CD4-positive, alpha-beta T cell (primary cell): ENCODE measurements at regions not wholly inside any gene's neighbourhood (a gene's known extent, or its start where the extent isn't known, plus 50 kb on each side); places are given as distances from the start of the nearest gene placed in this dataset.

ENCODE experiments used
- ATAC-seq: fragments of 200-7000 bp; cut with Tn5 transposase; one replicate; pipeline ENCODE4 v1.10.0; 2022; ENCODE audit warnings: mild to moderate bottlenecking; ENCODE audit not compliant: poor library complexity
- CTCF ChIA-PET: fragments of 350-600 bp; sonication (Branson Sonifier 250); formaldehyde crosslinking; loops from one replicate; lab custom pipeline; 2021; ENCODE audit warnings: antibody characterized with exemption, inconsistent platforms; lab: Charles Lee
- POLR2A ChIA-PET: fragments of 350-600 bp; sonication (Branson Sonifier 250); formaldehyde crosslinking; loops from one replicate; lab custom pipeline; 2021; ENCODE audit warnings: antibody characterized with exemption, inconsistent platforms; lab: Charles Lee
- DNase-seq, 14 experiments: peaks; one replicate each; pipeline ENCODE4 v3.0.0-alpha.2; 2013 to 2020; ENCODE audit warnings: mixed read lengths in 2 of 14
- H3K27ac ChIP-seq, 2 donors: one replicate each; pipeline versions ENCODE4 v1.5.1 to v1.7.0; 2013; ENCODE audit warnings: low read length in 2 of 2, low read depth in 1 of 2, mild to moderate bottlenecking in 1 of 2
- H3K27me3 ChIP-seq, 2 experiments: 1 replicate in 1 of 2; 2 replicates in 1 of 2; pipeline versions ENCODE4 v1.6.1 to v1.7.0; 2013; ENCODE audit warnings: low read length in 2 of 2, control low read depth in 1 of 2, mild to moderate bottlenecking in 1 of 2, moderate library complexity in 1 of 2; ENCODE audit not compliant: insufficient read depth in 2 of 2, control insufficient read depth in 1 of 2
- H3K36me3 ChIP-seq: one replicate; pipeline ENCODE4 v1.6.1; 2013; ENCODE audit warnings: low read length, control low read depth; ENCODE audit not compliant: insufficient read depth
- H3K4me1 ChIP-seq: one replicate; pipeline ENCODE4 v1.6.1; 2013; ENCODE audit warnings: low read length, control low read depth; ENCODE audit not compliant: insufficient read depth
- H3K4me3 ChIP-seq: one replicate; pipeline ENCODE4 v1.5.1; 2013; ENCODE audit warnings: mild to moderate bottlenecking, low read length, moderate library complexity
- H3K9me3 ChIP-seq, 2 experiments: 1 replicate in 1 of 2; 2 replicates in 1 of 2; pipeline versions ENCODE4 v1.6.1 to v1.7.0; 2013; ENCODE audit warnings: low read length in 2 of 2, mild to moderate bottlenecking in 2 of 2, control low read depth in 1 of 2, moderate library complexity in 1 of 2; ENCODE audit not compliant: control insufficient read depth in 1 of 2, insufficient read depth in 1 of 2
- H3K27ac Mint-ChIP-seq: one replicate; pipeline ENCODE4 v1.8.0; 2020; ENCODE audit warnings: mixed read lengths
- H3K27me3 Mint-ChIP-seq: one replicate; pipeline ENCODE4 v1.8.0; 2021; ENCODE audit warnings: mixed read lengths
- H3K36me3 Mint-ChIP-seq: one replicate; pipeline ENCODE4 v1.8.0; 2021; ENCODE audit warnings: low read depth, mixed read lengths
- H3K4me1 Mint-ChIP-seq: one replicate; pipeline ENCODE4 v1.8.0; 2021; ENCODE audit warnings: low read depth, mixed read lengths
- H3K4me3 Mint-ChIP-seq: one replicate; pipeline ENCODE4 v1.8.0; 2020; ENCODE audit warnings: mild to moderate bottlenecking, mixed read lengths
- H3K9me3 Mint-ChIP-seq: one replicate; pipeline ENCODE4 v1.8.0; 2020; ENCODE audit warnings: mixed read lengths
- intact Hi-C, 2 experiments: fragments of 100-400 bp; cut with DNase I in 1 of 2; cut with micrococcal nuclease in 1 of 2; formaldehyde crosslinking; loops; one replicate each; pipeline versions ENCODE4 v1.15.1 to v1.9.0; 2023 to 2025; cut with DNase I, micrococcal nuclease
- TF ChIP-seq, protein P1 (sequence below): fragments of 200-600 bp; IDR thresholded peaks from one replicate; pipeline ENCODE4 v1.8.0; 2022; ENCODE audit warnings: antibody characterized with exemption, mild to moderate bottlenecking

DNA sequence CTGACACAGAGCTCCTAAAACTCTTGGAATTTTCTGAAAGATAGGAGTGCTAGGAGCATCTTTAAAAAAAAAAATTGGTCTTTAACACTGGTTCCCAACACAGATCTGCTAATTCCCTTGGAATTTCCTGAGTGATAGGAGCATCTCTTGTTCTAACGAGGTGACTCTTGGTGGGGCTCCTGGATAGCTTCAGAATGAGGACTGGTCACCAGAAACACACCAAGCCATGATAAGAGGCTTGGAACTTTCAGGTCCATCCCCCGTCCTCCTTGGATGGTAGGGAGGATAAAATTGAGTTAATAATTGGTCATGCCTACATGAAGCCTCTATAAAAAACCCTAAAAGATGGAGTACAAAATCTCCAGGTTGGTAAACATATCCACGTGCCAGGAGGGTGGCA, 64.5 kb upstream of the LDLRAD3 start:
- Histone ChIP-seq H3K4me3 (no peak overlapping the region), H3K9me3 (peaks cover 0 to 3% of the 10 kb centered on the region in 2 experiments), H3K36me3 (no peaks in the 10 kb centered on the region), H3K4me1 (no peaks in the 10 kb centered on the region), H3K27ac (no peak overlapping the region), H3K27me3 (peaks cover 0 to 2% of the 10 kb centered on the region in 2 experiments)
- Mint-ChIP-seq H3K4me1 (no peaks in the 10 kb centered on the region), H3K9me3 (no peaks in the 10 kb centered on the region), H3K36me3 (no peaks in the 10 kb centered on the region), H3K4me3 (no peak overlapping the region), H3K27me3 (peaks cover 29% of the 10 kb centered on the region), H3K27ac (no peak overlapping the region)
- CTCF ChIA-PET = no interaction called here
- DNase-seq (no peak), ATAC-seq (no peak)
- intact Hi-C loops = no loop called here
- POLR2A ChIA-PET = no interaction called here
- TF ChIP-seq, protein P1, sequence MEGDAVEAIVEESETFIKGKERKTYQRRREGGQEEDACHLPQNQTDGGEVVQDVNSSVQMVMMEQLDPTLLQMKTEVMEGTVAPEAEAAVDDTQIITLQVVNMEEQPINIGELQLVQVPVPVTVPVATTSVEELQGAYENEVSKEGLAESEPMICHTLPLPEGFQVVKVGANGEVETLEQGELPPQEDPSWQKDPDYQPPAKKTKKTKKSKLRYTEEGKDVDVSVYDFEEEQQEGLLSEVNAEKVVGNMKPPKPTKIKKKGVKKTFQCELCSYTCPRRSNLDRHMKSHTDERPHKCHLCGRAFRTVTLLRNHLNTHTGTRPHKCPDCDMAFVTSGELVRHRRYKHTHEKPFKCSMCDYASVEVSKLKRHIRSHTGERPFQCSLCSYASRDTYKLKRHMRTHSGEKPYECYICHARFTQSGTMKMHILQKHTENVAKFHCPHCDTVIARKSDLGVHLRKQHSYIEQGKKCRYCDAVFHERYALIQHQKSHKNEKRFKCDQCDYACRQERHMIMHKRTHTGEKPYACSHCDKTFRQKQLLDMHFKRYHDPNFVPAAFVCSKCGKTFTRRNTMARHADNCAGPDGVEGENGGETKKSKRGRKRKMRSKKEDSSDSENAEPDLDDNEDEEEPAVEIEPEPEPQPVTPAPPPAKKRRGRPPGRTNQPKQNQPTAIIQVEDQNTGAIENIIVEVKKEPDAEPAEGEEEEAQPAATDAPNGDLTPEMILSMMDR = no peak

DNA sequence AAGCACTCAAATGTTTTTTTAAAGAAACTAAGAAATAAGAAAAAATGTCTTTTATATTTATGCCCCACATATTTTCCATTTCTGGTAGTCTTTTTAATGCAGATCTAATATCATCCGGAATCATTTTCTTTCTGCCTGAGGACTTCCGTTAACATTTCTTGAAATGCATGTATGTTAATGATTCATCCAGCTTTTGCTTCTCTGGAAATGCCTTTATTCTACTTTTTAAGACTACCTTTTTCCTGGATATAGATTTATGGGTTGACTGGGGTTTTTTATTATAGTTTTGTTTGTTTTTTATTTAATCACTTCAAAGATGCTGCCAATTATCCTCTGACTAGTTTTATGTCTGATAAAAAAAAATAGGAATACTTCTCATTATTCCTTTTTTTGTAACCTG, 57.1 kb upstream of the LDLRAD3 start:
- TF ChIP-seq, protein P1 = no peak
- peaks cover 0 to 3% of the 10 kb centered on the region in 2 experiments for H3K9me3 ChIP-seq
- CTCF ChIA-PET = no interaction called here
- Mint-ChIP-seq H3K4me1 (no peaks in the 10 kb centered on the region), H3K27me3 (peaks cover 39% of the 10 kb centered on the region), H3K27ac (no peak overlapping the region), H3K4me3 (no peak overlapping the region), H3K9me3 (no peaks in the 10 kb centered on the region), H3K36me3 (no peaks in the 10 kb centered on the region)
- H3K27ac ChIP-seq = no peak overlapping the region
- DNase-seq (no peak), ATAC-seq (no peak)
- H3K4me3 ChIP-seq = no peak overlapping the region
- H3K27me3 ChIP-seq = peaks cover 2 to 10% of the 10 kb centered on the region in 2 experiments
- H3K36me3 ChIP-seq = no peaks in the 10 kb centered on the region
- POLR2A ChIA-PET = no interaction called here
- intact Hi-C loops = no loop called here
- no peaks in the 10 kb centered on the region for H3K4me1 ChIP-seq

DNA sequence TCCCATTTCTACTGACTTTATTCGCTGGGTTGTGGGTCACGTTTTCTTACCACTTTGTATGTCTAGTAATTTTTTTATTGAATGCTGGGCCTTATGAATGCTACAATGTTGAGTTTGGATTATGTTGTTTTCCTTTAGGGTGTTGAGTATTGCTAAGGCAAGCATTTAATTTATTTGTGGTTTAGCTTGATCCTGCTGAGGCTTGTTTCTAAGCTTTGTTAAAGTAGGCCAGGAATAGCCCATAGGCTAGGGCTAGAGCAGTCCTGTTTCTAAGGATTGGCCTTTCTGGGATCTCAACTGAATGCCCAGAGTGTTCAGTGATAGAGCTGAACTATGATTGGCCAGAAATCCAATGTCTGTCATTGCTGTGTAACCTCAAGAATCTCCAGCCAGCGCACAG, 56.1 kb upstream of the LDLRAD3 start:
- Mint-ChIP-seq H3K4me1 (no peaks in the 10 kb centered on the region), H3K27me3 (peaks cover 47% of the 10 kb centered on the region), H3K9me3 (no peaks in the 10 kb centered on the region), H3K36me3 (no peaks in the 10 kb centered on the region), H3K27ac (no peak overlapping the region), H3K4me3 (no peak overlapping the region)
- ATAC-seq = no peak
- Histone ChIP-seq H3K36me3 (no peaks in the 10 kb centered on the region), H3K9me3 (peaks cover 0 to 3% of the 10 kb centered on the region in 2 experiments), H3K27me3 (peaks cover 2 to 10% of the 10 kb centered on the region in 2 experiments), H3K4me1 (no peaks in the 10 kb centered on the region), H3K27ac (no peak overlapping the region), H3K4me3 (no peak overlapping the region)
- CTCF ChIA-PET = interaction anchor here (0.6 kb wide), 1 partner anchor 16 kb away, joined by 3 read pairs; no protein-coding TSS in a partner anchor
- TF ChIP-seq, protein P1 = no peak
- DNase-seq = no peak
- POLR2A ChIA-PET = no interaction called here
- intact Hi-C loops = no loop called here
